ENCODE measurements at regions not wholly inside any gene's neighbourhood (a gene's known extent, or its start where the extent isn't known, plus 50 kb on each side); places are given as distances from the start of the nearest gene placed in this dataset.

DNA sequence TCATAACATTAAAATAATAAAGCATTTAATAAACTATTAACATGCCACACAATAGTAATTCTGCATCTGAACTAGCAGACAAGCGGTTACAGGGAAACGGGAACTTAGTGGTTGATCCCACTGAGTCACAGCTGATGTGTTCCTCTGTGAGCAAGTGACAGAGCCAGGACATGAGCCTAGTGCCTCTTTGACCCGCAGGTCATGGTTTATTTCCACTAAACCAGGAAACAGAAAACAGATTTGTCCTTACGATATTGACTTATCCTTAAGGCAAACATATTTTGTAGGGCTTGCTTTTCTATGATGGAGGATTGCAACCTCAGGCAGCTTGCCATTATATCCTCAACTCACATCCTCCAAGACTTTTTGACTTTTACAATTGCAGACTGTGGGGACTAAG, 987.3 kb downstream of the CCSER2 start:
- TF ChIP-seq POLR2AphosphoS5 (IDR thresholded peaks at IDR 0.05) = no peak
- TF ChIP-seq, protein P1, sequence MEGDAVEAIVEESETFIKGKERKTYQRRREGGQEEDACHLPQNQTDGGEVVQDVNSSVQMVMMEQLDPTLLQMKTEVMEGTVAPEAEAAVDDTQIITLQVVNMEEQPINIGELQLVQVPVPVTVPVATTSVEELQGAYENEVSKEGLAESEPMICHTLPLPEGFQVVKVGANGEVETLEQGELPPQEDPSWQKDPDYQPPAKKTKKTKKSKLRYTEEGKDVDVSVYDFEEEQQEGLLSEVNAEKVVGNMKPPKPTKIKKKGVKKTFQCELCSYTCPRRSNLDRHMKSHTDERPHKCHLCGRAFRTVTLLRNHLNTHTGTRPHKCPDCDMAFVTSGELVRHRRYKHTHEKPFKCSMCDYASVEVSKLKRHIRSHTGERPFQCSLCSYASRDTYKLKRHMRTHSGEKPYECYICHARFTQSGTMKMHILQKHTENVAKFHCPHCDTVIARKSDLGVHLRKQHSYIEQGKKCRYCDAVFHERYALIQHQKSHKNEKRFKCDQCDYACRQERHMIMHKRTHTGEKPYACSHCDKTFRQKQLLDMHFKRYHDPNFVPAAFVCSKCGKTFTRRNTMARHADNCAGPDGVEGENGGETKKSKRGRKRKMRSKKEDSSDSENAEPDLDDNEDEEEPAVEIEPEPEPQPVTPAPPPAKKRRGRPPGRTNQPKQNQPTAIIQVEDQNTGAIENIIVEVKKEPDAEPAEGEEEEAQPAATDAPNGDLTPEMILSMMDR (IDR thresholded peaks at IDR 0.05) = no peak
- TF ChIP-seq POLR2A (IDR thresholded peaks at IDR 0.05) = no peak
- TF ChIP-seq EP300 (IDR thresholded peaks at IDR 0.05) = no peak
